Esophagus muscularis mucosa (tissue), 3 donors: ENCODE measurements at regions not wholly inside any gene's neighbourhood (a gene's known extent, or its start where the extent isn't known, plus 50 kb on each side); places are given as distances from the start of the nearest gene placed in this dataset.

Source experiments
- EP300 ChIP-seq: sonication (generic); formaldehyde crosslinking; IDR thresholded peaks from one replicate; pipeline ENCODE4 v1.6.1; 2017; ENCODE audit warnings: antibody characterized with exemption
- POLR2A ChIP-seq: fragments of 450-650 bp; IDR thresholded peaks from one replicate; pipeline ENCODE4 v1.6.1; 2017; ENCODE audit warnings: antibody characterized with exemption, moderate library complexity, mild to moderate bottlenecking, low read depth
- POLR2AphosphoS5 ChIP-seq, 2 donors: sonication (generic); formaldehyde crosslinking; IDR thresholded peaks; one replicate each; pipeline ENCODE4 v1.6.1; 2017; ENCODE audit warnings: antibody characterized with exemption in 2 of 2

- TF ChIP-seq POLR2A: no peak
- no peak for TF ChIP-seq EP300
- no peak for TF ChIP-seq POLR2AphosphoS5 (IDR thresholded peaks at IDR 0.05)
These were observed 603.7 kb upstream of the CDH8 start for GRCh38 chr16:62639890-62640289.
